ENCODE measurements at regions not wholly inside any gene's neighbourhood (a gene's known extent, or its start where the extent isn't known, plus 50 kb on each side); places are given as distances from the start of the nearest gene placed in this dataset.

DNA sequence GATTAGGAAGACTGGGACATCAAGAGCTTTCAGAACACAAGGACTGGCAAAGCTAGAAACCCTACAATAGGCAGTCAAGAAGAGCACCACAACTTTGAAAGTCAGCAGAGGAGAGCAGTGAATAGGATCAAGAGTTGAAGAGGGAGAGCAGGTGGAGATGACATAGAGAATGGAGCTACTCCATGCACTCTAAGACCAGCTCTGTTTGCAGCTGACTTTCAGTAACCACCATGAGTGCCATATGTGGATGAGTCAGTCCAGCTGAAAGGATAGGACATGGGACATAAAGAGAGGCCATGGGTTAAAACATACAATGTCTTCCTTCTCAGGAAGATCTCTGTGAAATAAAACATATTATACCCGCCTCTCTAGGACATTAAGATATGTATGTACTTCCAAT lies 289.1 kb upstream of the KLF4 start:
- TF ChIP-seq, protein P1, sequence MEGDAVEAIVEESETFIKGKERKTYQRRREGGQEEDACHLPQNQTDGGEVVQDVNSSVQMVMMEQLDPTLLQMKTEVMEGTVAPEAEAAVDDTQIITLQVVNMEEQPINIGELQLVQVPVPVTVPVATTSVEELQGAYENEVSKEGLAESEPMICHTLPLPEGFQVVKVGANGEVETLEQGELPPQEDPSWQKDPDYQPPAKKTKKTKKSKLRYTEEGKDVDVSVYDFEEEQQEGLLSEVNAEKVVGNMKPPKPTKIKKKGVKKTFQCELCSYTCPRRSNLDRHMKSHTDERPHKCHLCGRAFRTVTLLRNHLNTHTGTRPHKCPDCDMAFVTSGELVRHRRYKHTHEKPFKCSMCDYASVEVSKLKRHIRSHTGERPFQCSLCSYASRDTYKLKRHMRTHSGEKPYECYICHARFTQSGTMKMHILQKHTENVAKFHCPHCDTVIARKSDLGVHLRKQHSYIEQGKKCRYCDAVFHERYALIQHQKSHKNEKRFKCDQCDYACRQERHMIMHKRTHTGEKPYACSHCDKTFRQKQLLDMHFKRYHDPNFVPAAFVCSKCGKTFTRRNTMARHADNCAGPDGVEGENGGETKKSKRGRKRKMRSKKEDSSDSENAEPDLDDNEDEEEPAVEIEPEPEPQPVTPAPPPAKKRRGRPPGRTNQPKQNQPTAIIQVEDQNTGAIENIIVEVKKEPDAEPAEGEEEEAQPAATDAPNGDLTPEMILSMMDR (conservative IDR thresholded peaks at IDR 0.05; ENCODE audit: low read depth, low read length) = no peak
- TF ChIP-seq MXI1 (IDR thresholded peaks at IDR 0.05; ENCODE audit: borderline replicate concordance, low read depth, low read length) = no peak
- TF ChIP-seq SMC3 (IDR thresholded peaks at IDR 0.05; ENCODE audit: low read depth, low read length) = no peak
- no peak for TF ChIP-seq RAD21 (IDR thresholded peaks at IDR 0.05; ENCODE audit: low read length)
- no peak for TF ChIP-seq NFE2L2 (IDR thresholded peaks at IDR 0.05; ENCODE audit: low read depth, low read length)
- no peak for TF ChIP-seq MAFK (IDR thresholded peaks at IDR 0.05; ENCODE audit: low read depth, low read length)
- no peak for TF ChIP-seq CEBPB (IDR thresholded peaks at IDR 0.05; ENCODE audit: low read depth, low read length)
- no peak for TF ChIP-seq MAZ (IDR thresholded peaks at IDR 0.05; ENCODE audit: borderline replicate concordance, low read depth, low read length)
- TF ChIP-seq RCOR1 (IDR thresholded peaks at IDR 0.05; ENCODE audit: insufficient replicate concordance, low read length) = no peak
- no peak for TF ChIP-seq RFX5 (IDR thresholded peaks at IDR 0.05; ENCODE audit: low read depth, low read length)
- no peak for TF ChIP-seq CHD1 (IDR thresholded peaks at IDR 0.05; ENCODE audit: low read depth, low read length)
- TF ChIP-seq, protein P2, sequence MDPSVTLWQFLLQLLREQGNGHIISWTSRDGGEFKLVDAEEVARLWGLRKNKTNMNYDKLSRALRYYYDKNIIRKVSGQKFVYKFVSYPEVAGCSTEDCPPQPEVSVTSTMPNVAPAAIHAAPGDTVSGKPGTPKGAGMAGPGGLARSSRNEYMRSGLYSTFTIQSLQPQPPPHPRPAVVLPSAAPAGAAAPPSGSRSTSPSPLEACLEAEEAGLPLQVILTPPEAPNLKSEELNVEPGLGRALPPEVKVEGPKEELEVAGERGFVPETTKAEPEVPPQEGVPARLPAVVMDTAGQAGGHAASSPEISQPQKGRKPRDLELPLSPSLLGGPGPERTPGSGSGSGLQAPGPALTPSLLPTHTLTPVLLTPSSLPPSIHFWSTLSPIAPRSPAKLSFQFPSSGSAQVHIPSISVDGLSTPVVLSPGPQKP (IDR thresholded peaks at IDR 0.05; ENCODE audit: borderline replicate concordance, low read depth, low read length) = no peak
- TF ChIP-seq, protein P3, sequence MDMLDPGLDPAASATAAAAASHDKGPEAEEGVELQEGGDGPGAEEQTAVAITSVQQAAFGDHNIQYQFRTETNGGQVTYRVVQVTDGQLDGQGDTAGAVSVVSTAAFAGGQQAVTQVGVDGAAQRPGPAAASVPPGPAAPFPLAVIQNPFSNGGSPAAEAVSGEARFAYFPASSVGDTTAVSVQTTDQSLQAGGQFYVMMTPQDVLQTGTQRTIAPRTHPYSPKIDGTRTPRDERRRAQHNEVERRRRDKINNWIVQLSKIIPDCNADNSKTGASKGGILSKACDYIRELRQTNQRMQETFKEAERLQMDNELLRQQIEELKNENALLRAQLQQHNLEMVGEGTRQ (IDR thresholded peaks at IDR 0.05; ENCODE audit: low read depth, low read length) = no peak
- in situ Hi-C loops (cut with MboI; ENCODE audit: low sequenced_read_pairs) = no loop called here
- no peak for DNase-seq

More for the DNA sequence above, 289.1 kb upstream of the KLF4 start:
- no peaks in the 10 kb centered on the region for H4K20me1 ChIP-seq (ENCODE audit: insufficient read depth, low read length)
- H4K5ac ChIP-seq (ENCODE audit: low read depth, low read length) = no peak overlapping the region
- no peaks in the 10 kb centered on the region for H3K9me1 ChIP-seq (ENCODE audit: insufficient read depth, low read length)
- ChIA-PET CTCF (interaction anchor here (0.6 kb wide), 1 partner anchor 13 kb away, joined by 3 read pairs; no protein-coding TSS in a partner anchor), POLR2A (ENCODE audit: unreplicated experiment) (no interaction called here)
- no peak overlapping the region for H3K56ac ChIP-seq (ENCODE audit: extremely low read depth, insufficient read depth, low read length)
- no peak overlapping the region for H3K9ac ChIP-seq (ENCODE audit: low read depth, low read length)
- no peak for ATAC-seq (ENCODE audit: low read depth)
- H2BK15ac ChIP-seq (ENCODE audit: low read depth, low read length) = no peak overlapping the region
- BruUV-seq (replicated peaks) = no TSS peak
- no peak overlapping the region for H4K8ac ChIP-seq (ENCODE audit: low read depth in 2 of 2, low read length in 2 of 2)
- no peak overlapping the region for H3K4ac ChIP-seq (ENCODE audit: low read depth, low read length)
- H3K4me1 ChIP-seq (ENCODE audit: control insufficient read depth, insufficient read depth, low read length) = 0 out of 2 replicates have a peak, but pooled peaks cover 1% of the 10 kb centered on the region
- H3K18ac ChIP-seq (ENCODE audit: low read depth, low read length) = no peak overlapping the region
- H3K9me3 ChIP-seq (ENCODE audit: control insufficient read depth, insufficient read depth, low read length) = no peaks in the 10 kb centered on the region
- no peak overlapping the region for H2AK5ac ChIP-seq (ENCODE audit: low read depth, low read length)
- H3K4me2 ChIP-seq (ENCODE audit: low read depth, low read length) = no peak overlapping the region
- no peak overlapping the region for H3K23ac ChIP-seq (ENCODE audit: low read depth, low read length)
- H3K27ac ChIP-seq (ENCODE audit: insufficient read depth, low read length) = no peak overlapping the region
- H2BK120ac ChIP-seq (ENCODE audit: low read depth, low read length) = no peak overlapping the region
- H2BK5ac ChIP-seq (ENCODE audit: low read depth, low read length, poor library complexity, severe bottlenecking) = no peak overlapping the region
- H3K36me3 ChIP-seq (ENCODE audit: control insufficient read depth, insufficient read depth, low read length) = no peaks in the 10 kb centered on the region
- no CpG with 5 or more reads among the region's 1 CpG for WGBS, 2 experiments (ENCODE audit: extremely low coverage in 2 of 2, insufficient read length in 1 of 2)
- no peak overlapping the region for H2AK9ac ChIP-seq (replicated peaks; ENCODE audit: low read depth, low read length, poor library complexity)
- H3K14ac ChIP-seq (replicated peaks; ENCODE audit: low read depth, low read length) = no peak overlapping the region
- dilution Hi-C loops (cut with HindIII; ENCODE audit: low sequenced_read_pairs, unreplicated experiment) (no loop called here), intact Hi-C loops (cut with micrococcal nuclease) (no loop called here)
- H3K4me3 ChIP-seq (ENCODE audit: insufficient read depth, low read depth, low read length) = no peak overlapping the region
- H2BK20ac ChIP-seq (ENCODE audit: low read depth, low read length) = no peak overlapping the region
- H3K79me1 ChIP-seq (ENCODE audit: low read depth in 1 of 2, low read length in 2 of 2) = no peaks in the 10 kb centered on the region
- no peaks in the 10 kb centered on the region; the same call in 1 of the 2 replicates for H3K27me3 ChIP-seq (ENCODE audit: control insufficient read depth, insufficient read depth, low read length)
- H2AFZ ChIP-seq (replicated peaks; ENCODE audit: low read length, poor library complexity) = no peak overlapping the region
- no peak overlapping the region for H4K91ac ChIP-seq (ENCODE audit: insufficient read depth, low read depth, low read length)
